ENCODE measurements at regions not wholly inside any gene's neighbourhood (a gene's known extent, or its start where the extent isn't known, plus 50 kb on each side); places are given as distances from the start of the nearest gene placed in this dataset.

- DNase-seq (ENCODE audit: low read depth) = no peak
- no peak overlapping the region for H3K4me3 ChIP-seq (ENCODE audit: low read depth, low read length)
- TF ChIP-seq CTCF (IDR thresholded peaks at IDR 0.05; ENCODE audit: insufficient read depth, low read depth, low read length) = no peak
Observed at GRCh38 chr3:81005992-81006391, 755.5 kb downstream of the GBE1 start.

- TF ChIP-seq CTCF (IDR thresholded peaks at IDR 0.05; ENCODE audit: insufficient read depth, low read depth, low read length) = no peak
- DNase-seq (ENCODE audit: low read depth) = no peak
- no peak overlapping the region for H3K4me3 ChIP-seq (ENCODE audit: low read depth, low read length)
Observed at GRCh38 chr3:81003817-81004216, 757.6 kb downstream of the GBE1 start.

DNA sequence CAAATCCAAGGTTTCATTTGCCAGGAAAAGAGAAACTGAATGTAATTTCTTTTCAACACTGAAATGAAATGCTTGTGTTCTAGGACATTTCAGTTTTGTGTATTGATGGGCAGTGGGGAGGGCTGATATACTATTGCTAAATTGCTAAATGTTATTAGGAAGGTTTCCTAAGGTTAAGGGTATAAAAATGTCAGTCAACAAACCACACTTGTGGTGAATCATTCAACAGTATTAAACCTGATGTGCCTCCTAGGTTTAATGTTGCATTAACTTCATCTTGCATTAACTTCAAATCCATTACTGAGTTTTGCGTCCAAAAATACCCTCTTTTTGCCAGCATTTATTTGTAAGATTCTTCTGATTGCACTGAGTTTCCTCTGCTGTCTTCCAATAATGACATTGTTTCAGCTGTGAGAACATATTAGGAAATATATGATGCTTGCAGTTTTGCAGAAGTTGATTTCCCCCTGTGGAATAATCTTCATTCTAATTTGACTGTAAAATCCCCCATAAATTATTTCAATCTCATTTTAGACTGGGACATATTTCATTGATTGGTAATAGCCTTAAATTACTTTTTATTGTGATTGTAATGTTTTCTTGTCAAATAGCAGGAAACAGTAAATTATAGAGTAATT lies 758.3 kb downstream of the GBE1 start:
- no peak for DNase-seq (ENCODE audit: low read depth)
- TF ChIP-seq CTCF (IDR thresholded peaks at IDR 0.05; ENCODE audit: insufficient read depth, low read depth, low read length) = no peak

DNA sequence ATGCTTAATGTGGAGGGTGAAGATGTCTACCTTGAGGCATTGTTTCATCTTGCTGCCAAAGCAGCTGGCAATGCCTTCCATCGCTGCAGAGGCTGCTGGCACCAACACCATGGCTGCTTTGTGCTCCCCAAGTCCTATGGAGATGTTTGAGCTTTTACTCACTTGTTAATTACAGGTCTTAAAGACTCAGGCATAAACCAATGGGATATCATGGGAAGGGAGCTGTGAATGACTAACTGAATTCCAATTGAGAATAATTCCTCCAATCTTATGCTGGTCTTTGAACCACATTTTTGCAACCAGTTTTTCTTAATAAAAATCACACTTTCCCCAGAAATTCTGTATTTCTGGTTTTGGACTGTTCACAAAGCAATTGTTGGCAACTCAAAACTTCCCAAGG lies 762.0 kb downstream of the GBE1 start:
- no peak for TF ChIP-seq CTCF (IDR thresholded peaks at IDR 0.05; ENCODE audit: insufficient read depth, low read depth, low read length)

More for the DNA sequence above, 758.3 kb downstream of the GBE1 start:
- H3K4me3 ChIP-seq (ENCODE audit: low read depth, low read length) = no peak overlapping the region

DNA sequence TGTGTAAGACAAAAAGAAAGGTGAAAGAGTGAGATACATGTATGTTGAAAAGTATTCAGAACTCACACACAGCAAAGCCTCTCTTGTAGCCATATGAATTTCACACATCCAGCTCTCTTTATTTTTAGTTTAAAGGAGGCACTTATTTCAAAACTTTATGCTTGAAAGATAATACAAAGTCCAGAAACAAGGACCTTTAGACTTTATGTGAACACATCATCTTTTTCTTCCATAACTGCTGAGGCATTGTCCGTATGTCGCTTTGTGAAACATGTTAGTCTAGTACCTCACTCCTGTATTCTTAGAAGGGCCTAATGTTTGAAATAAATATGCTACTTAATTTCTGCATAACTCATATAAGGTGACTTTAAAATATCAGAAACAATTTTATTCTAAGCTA lies 763.4 kb downstream of the GBE1 start:
- no peak for TF ChIP-seq CTCF (IDR thresholded peaks at IDR 0.05; ENCODE audit: insufficient read depth, low read depth, low read length)
- no peak for DNase-seq (ENCODE audit: low read depth)
- H3K4me3 ChIP-seq (ENCODE audit: low read depth, low read length) = no peak overlapping the region

More for the DNA sequence above, 762.0 kb downstream of the GBE1 start:
- no peak for DNase-seq (ENCODE audit: low read depth)
- H3K4me3 ChIP-seq (ENCODE audit: low read depth, low read length) = no peak overlapping the region

DNA sequence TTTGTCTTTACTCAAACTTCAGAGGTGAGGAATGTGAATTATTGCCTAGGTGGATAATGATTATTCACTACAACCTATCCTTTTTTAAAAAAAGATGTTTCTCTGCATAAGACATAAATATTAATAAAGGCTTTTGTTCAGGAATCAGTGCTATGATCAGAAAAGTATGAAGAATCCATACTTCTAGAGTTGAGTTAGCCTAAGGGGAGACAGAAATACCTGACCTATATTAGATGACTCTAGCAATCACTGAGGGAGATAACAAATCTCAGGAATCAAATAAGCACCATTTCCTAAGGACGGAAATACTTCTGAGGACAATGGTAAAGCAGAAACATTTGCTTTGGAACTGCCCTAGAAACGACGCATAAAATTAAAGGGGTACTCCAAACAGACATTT lies 763.8 kb downstream of the GBE1 start:
- no peak overlapping the region for H3K4me3 ChIP-seq (ENCODE audit: low read depth, low read length)
- TF ChIP-seq CTCF (IDR thresholded peaks at IDR 0.05; ENCODE audit: insufficient read depth, low read depth, low read length) = no peak
- DNase-seq (ENCODE audit: low read depth) = no peak

GRCh38 chr3:80994767-80995166 lies 766.7 kb downstream of the GBE1 start:
- no peak for DNase-seq (ENCODE audit: low read depth)
- TF ChIP-seq CTCF (IDR thresholded peaks at IDR 0.05; ENCODE audit: insufficient read depth, low read depth, low read length) = no peak
- H3K4me3 ChIP-seq (ENCODE audit: low read depth, low read length) = no peak overlapping the region

Measured in fibroblast of villous mesenchyme (primary cell).